Endometrial microvascular endothelial cells (primary cell): ENCODE measurements at regions not wholly inside any gene's neighbourhood (a gene's known extent, or its start where the extent isn't known, plus 50 kb on each side); places are given as distances from the start of the nearest gene placed in this dataset.
"Not testable (repeated sequence)": the region's sequence is repeated elsewhere in the genome, so short reads cannot be mapped to it uniquely, and the experiment has no call there.

Experiments used
- in situ Hi-C: cut with HindIII; loops from 2 replicates; pipeline ENCODE4 v1.10.0; 2017; ENCODE audit warnings: low sequenced_read_pairs, low pct_unique_long_range_greater_than_20kb; ENCODE audit errors: inconsistent ontology term

DNA sequence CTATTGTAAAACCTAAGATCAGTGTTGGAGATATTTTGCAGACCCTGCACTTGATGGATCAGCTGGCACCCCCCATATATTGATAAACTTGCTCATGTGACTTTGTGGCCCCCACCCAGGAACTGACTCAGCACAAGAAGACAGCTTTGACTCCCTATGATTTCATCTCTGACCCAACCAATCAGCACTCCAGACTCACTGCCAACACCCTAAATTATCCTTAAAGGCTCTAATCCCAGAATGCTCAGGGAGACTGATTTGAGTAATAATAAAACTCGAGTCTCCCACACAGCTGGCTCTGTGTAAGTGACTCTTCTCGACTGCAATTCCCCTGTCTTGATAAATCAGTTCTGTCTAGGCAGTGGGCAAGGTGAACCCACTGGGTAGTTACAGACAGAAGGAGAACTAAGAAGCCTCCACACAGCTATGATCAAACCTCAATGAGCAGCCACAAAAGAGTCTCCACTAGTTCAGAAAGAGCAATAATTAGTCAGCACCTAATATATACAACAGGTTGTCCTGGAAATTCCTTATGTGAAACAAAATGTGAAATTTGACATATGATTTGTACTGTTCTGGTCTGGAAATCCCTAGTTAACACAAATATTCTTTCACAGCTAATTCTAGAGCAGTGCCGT is 52.2 kb downstream of the ACTL7B start:
- in situ Hi-C loops: no loop called here

- in situ Hi-C loops: no loop called here
Measured at GRCh38 chr9:108802967-108803366, 52.8 kb downstream of the ACTL7B start.

DNA sequence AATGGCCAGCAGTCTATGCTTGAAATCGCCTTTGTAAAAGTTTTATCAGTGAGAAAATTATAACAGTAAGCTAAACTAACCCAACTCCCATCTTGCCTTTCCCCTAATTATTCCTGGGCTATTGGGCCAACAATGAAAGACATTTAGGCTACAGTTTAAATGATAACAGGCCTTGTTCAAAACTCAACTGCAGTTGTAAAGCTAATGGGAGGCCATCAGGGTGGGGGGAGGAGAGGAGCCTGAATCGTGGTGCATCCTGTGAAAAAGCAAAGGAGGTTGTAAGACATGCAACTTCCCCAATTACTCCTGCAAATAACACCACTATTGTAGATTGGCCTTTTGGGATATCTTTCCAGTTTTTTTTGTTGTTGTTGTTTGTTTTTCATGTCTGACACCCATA is 53.8 kb downstream of the ACTL7B start:
- in situ Hi-C loops: no loop called here

DNA sequence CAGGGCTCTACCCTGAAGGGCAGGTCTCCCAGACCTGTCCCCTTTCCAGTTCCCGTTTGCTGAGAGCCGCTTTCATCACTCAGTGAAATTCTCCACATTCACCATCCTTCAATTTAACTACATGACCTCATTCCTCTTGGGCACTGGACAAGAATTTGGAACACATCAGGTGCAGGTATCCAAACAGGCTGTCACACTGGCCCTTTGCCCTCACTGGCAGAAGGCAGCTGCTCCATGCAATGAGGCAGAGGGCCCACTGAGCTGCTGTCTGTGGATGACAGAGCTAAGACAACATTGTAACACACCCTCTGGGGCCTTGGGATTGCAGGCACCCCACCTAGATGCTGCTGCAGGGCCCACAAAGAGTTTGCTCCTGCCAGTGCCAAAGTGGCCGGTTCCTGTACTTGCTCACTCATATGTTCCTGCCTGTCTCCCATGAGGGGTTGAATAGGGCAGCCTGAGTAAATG is 55.1 kb downstream of the ACTL7B start:
- in situ Hi-C loops: no loop called here

GRCh38 chr9:108793573-108793972 is 62.2 kb downstream of the ACTL7B start:
- in situ Hi-C loops: no loop called here

DNA sequence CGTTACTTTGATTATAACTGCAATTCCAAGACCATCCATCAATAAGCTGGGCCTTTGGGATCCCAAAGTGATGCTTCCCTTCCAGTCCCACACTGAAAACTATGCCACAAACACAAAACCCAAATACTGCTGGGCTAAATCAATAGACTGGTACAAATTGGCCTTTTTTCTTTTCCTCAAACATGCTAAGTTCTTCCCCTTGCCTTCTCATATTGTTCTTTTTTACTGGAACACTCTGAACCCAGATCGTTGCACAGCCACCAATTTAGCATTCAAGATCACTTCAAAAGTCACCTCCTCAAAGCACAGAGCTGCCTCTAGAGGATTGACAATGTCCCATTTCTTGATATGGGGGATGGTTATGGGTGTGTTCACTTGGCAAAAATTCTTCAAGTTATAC is 66.0 kb downstream of the ACTL7B start:
- in situ Hi-C loops: no loop called here

- in situ Hi-C loops: no loop called here
Measured at GRCh38 chr9:108787690-108788048, 68.1 kb downstream of the ACTL7B start.

DNA sequence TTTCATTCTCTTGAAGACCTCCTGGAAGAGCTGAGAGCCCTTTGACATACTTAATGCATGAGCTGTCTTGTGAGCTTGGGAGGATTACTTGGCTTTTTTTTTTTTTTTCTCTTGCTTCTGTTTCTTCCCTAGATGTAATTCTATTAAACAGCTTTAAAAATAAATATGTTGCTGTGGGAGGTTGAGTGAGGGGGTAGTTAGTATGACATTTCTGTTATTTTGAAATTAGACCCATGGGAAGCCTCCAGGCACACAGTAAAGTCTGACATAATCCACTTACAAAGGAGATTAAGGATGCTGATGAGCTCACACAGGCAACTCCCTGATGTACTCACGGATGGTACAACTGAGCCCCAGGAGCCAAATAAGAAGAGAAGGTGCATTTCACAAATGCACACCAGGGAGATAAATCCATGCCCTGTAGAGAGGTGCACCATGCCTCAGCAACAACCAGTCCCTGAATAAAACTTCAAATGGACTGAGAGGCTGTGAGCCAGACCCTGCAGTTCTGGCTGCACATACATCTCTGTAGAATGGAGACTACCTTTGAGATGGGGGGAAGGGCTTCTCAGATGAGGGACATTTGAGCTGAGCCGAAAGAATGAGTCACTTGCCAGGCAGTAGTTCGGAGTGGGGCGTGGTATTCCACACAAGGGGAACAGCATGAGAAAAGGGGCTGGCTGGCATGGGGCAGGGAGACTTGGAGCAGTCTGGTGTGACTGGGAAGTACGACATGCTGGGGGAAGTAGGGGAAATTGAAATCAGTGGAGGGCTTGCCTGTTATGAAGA is 68.7 kb downstream of the ACTL7B start:
- in situ Hi-C loops: no loop called here

GRCh38 chr9:108786322-108786721 is 69.5 kb downstream of the ACTL7B start:
- in situ Hi-C loops: no loop called here

DNA sequence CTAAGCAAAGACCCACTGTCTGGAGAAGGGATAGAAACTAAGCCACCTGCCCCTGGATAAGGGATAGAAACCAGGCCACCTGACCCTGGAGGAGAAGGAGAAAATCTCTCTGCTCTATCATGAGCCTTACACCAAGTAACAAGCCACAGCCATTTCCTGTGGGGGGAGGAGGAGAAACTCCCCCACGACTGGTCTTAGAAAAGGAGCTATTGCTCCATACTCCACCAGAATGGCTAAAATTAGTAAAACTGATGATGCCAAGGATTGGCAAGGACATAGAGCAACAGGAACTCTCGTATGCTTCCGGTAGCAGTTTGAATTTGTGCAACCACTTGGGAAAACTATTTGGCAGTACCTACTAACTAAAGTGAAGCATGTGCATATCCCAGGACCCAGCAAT is 70.8 kb downstream of the ACTL7B start:
- in situ Hi-C loops: no loop called here

DNA sequence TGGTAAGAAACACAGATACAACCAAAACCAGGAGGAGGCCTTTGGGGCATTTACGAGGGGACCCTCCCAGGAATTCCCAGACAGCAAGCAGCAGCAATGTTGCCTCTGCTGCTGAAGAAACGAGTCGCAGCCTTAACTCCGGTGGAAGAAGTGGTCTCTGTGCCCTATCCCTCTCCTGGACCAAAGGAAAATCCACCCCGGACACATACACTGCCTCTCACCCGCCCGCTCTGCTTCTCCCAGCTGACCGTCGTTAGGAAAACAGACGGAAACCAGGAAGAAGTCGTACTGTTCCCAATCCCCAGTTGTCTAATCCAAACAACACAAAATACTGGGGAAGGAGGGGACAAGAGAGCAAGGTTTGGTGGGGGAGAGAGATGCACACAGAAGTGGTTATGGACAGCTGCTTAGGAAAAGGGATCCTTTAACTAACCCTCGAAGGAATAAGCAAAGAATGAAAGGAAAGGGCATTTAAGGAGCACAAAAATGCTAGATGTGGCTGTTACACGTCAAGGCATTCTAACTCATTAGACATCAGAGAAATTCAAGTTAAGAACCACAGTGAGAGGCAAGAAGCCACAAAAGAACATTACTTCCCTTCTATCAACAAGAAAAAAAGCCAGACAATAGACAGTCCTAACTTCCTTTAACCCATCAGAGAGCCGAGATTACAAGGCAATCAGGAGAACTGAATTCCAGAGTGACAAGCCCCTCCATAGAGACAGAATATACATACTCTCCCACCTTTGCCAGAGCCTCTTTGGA is 71.9 kb downstream of the ACTL7B start:
- in situ Hi-C loops: no loop called here

GRCh38 chr9:108783326-108783725 is 72.5 kb downstream of the ACTL7B start:
- in situ Hi-C loops: no loop called here

GRCh38 chr9:108780942-108781734 is 74.6 kb downstream of the ACTL7B start:
- in situ Hi-C loops: no loop called here

- in situ Hi-C loops: no loop called here
Measured at GRCh38 chr9:108779551-108780325, 76.0 kb downstream of the ACTL7B start.

- in situ Hi-C loops: no loop called here
Measured at GRCh38 chr9:108776920-108777639, 78.7 kb downstream of the ACTL7B start.

DNA sequence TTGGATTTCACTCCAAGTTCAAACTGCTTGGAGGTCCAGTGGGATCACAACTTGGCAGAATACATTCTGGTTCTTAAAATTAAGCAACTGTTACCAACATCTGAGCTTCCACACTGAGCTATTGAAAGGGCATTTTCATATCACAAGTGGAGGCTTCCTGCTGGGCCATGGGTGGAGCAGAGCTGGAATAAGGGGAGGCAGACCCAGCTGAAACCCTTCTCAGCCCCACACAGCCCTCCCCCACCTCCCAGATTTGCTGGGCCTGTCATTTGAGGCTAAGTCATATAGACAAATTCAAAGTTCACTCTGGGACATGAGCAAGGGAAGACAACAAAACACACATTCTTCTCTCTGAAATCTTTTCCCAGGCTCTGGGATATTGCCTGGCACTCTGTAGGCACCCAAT is 79.9 kb downstream of the ACTL7B start:
- in situ Hi-C loops: no loop called here

DNA sequence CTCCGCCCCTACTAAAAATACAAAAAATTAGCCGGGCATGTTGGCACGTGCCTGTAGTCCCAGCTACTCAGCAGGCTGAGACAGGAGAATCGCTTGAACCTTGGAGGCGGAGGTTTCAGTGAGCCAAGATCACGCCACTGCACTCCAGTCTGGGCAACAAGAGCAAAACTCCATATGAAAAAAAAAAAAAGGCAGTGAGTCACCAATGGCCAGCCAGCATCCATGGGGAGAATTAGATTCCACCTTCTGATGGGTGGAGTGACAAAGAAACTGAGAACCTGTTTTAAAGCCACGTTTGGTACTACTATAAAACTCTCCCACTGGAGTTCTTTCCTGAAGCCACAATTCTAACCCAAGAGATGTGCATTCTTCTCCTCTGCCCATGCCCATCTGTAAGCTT is 81.7 kb downstream of the ACTL7B start:
- in situ Hi-C loops: not testable (repeated sequence)
